ENCODE measurements at regions not wholly inside any gene's neighbourhood (a gene's known extent, or its start where the extent isn't known, plus 50 kb on each side); places are given as distances from the start of the nearest gene placed in this dataset.

DNA sequence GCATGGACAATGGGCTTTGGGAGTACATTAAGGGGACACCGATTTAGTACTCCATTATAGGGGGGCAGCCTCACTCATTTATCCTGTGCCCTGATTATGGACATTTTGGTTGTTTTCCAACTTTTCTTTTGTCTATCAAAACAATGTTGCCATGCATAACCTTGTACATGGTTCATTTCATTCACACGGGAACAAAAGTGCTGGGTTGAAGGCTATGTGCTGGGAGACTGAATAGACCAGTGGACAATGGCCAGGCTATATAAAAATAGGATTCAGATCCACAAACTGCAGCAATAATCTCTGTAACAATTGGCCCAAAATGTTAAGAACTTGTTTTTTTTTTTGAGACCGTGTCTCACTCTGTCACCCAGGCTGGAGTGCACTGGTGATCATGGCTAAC, 100.7 kb upstream of the GMDS start:
- TF ChIP-seq, protein P1, sequence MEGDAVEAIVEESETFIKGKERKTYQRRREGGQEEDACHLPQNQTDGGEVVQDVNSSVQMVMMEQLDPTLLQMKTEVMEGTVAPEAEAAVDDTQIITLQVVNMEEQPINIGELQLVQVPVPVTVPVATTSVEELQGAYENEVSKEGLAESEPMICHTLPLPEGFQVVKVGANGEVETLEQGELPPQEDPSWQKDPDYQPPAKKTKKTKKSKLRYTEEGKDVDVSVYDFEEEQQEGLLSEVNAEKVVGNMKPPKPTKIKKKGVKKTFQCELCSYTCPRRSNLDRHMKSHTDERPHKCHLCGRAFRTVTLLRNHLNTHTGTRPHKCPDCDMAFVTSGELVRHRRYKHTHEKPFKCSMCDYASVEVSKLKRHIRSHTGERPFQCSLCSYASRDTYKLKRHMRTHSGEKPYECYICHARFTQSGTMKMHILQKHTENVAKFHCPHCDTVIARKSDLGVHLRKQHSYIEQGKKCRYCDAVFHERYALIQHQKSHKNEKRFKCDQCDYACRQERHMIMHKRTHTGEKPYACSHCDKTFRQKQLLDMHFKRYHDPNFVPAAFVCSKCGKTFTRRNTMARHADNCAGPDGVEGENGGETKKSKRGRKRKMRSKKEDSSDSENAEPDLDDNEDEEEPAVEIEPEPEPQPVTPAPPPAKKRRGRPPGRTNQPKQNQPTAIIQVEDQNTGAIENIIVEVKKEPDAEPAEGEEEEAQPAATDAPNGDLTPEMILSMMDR (IDR thresholded peaks at IDR 0.05; ENCODE audit: low read depth, low read length) = no peak
- TF ChIP-seq POLR2A (IDR thresholded peaks at IDR 0.05; ENCODE audit: extremely low read depth, insufficient read length) (no peak), MYC (IDR thresholded peaks at IDR 0.05; ENCODE audit: low read depth, low read length) (no peak)

Measured in NB4 (cell line).